SK-N-SH treated with all-trans-retinoic acid at 6 μM for 48 hours (cell line): ENCODE measurements at regions not wholly inside any gene's neighbourhood (a gene's known extent, or its start where the extent isn't known, plus 50 kb on each side); places are given as distances from the start of the nearest gene placed in this dataset.

Source experiments
- GLIS3 ChIP-seq: fragments of 250-450 bp; sonication (Bioruptor Pico); IDR thresholded peaks from 2 replicates; pipeline ENCODE4 v1.5.0; 2020; ENCODE audit warnings: mild to moderate bottlenecking, moderate library complexity
- PPARA ChIP-seq: fragments of 250-450 bp; sonication (Bioruptor Pico); IDR thresholded peaks from 2 replicates; pipeline ENCODE4 v1.5.0; 2020; ENCODE audit warnings: mild to moderate bottlenecking, borderline replicate concordance
- SNAI2 ChIP-seq: fragments of 250-450 bp; sonication (Bioruptor Pico); IDR thresholded peaks from 2 replicates; pipeline ENCODE4 v1.5.0; 2020; ENCODE audit warnings: mild to moderate bottlenecking, moderate library complexity
- TCF4 ChIP-seq: fragments of 250-450 bp; sonication (Bioruptor Pico); IDR thresholded peaks from 2 replicates; pipeline ENCODE4 v1.8.0; 2021; ENCODE audit warnings: mild to moderate bottlenecking, moderate library complexity, borderline replicate concordance
- TOX ChIP-seq: fragments of 250-450 bp; sonication (Bioruptor Pico); IDR thresholded peaks from 2 replicates; pipeline ENCODE4 v1.8.0; 2021; ENCODE audit warnings: mild to moderate bottlenecking, moderate library complexity, borderline replicate concordance
- ZC3H10 ChIP-seq: fragments of 250-450 bp; sonication (Bioruptor Pico); IDR thresholded peaks from 2 replicates; pipeline ENCODE4 v1.5.1; 2021; ENCODE audit warnings: mild to moderate bottlenecking, moderate library complexity
- TF ChIP-seq, protein P1 (sequence below): fragments of 250-450 bp; sonication (Bioruptor Pico); IDR thresholded peaks from 2 replicates; pipeline ENCODE4 v1.8.0; 2020; ENCODE audit warnings: mild to moderate bottlenecking, moderate library complexity, borderline replicate concordance
- TF ChIP-seq, protein P2 (sequence below): fragments of 250-450 bp; sonication (Bioruptor Pico); IDR thresholded peaks from 2 replicates; pipeline ENCODE4 v1.5.1; 2020; ENCODE audit warnings: low read depth, mild to moderate bottlenecking, moderate library complexity
- TF ChIP-seq, protein P3 (sequence below): fragments of 250-450 bp; sonication (Bioruptor Pico); IDR thresholded peaks from 2 replicates; pipeline ENCODE4 v1.5.0; 2020; ENCODE audit warnings: mild to moderate bottlenecking, moderate library complexity

DNA sequence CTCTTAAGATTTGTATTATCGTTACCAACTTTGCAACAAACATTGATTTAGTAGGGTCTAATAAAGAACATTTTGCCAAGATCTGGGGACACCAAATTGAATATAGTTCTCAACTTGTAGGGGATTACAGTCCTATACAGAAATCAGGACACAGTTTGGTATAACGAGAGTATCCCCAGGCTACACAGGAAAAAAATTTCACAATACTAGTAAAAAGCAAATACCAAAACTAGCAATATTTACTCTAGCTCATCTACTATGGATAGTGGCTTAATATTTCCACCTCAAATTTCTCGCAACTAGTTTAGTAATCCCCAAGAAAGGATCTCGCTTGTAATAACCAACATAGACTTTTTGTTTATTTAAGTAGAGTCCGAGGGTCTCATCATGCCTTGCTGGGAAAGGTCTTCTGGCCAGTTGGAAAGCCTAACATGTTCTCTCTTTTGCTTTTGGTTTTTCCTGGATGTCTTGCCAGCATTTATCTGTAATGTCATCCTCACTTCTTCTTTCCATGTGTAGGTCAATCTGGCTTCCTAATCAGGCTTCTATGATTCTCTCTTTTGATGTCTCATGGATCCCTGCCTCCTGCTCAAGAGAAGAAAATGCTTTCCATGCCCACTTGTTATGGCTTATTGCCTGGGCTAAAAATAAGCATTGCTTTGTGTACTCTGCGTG is 104.7 kb upstream of the KCNK2 start:
- TF ChIP-seq, protein P1, sequence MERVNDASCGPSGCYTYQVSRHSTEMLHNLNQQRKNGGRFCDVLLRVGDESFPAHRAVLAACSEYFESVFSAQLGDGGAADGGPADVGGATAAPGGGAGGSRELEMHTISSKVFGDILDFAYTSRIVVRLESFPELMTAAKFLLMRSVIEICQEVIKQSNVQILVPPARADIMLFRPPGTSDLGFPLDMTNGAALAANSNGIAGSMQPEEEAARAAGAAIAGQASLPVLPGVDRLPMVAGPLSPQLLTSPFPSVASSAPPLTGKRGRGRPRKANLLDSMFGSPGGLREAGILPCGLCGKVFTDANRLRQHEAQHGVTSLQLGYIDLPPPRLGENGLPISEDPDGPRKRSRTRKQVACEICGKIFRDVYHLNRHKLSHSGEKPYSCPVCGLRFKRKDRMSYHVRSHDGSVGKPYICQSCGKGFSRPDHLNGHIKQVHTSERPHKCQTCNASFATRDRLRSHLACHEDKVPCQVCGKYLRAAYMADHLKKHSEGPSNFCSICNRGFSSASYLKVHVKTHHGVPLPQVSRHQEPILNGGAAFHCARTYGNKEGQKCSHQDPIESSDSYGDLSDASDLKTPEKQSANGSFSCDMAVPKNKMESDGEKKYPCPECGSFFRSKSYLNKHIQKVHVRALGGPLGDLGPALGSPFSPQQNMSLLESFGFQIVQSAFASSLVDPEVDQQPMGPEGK, result no peak
- TF ChIP-seq SNAI2 (CRISPR knock-in tag), result no peak
- TF ChIP-seq, protein P2, sequence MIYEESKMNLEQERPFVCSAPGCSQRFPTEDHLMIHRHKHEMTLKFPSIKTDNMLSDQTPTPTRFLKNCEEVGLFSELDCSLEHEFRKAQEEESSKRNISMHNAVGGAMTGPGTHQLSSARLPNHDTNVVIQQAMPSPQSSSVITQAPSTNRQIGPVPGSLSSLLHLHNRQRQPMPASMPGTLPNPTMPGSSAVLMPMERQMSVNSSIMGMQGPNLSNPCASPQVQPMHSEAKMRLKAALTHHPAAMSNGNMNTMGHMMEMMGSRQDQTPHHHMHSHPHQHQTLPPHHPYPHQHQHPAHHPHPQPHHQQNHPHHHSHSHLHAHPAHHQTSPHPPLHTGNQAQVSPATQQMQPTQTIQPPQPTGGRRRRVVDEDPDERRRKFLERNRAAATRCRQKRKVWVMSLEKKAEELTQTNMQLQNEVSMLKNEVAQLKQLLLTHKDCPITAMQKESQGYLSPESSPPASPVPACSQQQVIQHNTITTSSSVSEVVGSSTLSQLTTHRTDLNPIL (CRISPR knock-in tag), result no peak
- TF ChIP-seq PPARA, result no peak
- no peak for TF ChIP-seq TOX (CRISPR knock-in tag)
- TF ChIP-seq, protein P3, sequence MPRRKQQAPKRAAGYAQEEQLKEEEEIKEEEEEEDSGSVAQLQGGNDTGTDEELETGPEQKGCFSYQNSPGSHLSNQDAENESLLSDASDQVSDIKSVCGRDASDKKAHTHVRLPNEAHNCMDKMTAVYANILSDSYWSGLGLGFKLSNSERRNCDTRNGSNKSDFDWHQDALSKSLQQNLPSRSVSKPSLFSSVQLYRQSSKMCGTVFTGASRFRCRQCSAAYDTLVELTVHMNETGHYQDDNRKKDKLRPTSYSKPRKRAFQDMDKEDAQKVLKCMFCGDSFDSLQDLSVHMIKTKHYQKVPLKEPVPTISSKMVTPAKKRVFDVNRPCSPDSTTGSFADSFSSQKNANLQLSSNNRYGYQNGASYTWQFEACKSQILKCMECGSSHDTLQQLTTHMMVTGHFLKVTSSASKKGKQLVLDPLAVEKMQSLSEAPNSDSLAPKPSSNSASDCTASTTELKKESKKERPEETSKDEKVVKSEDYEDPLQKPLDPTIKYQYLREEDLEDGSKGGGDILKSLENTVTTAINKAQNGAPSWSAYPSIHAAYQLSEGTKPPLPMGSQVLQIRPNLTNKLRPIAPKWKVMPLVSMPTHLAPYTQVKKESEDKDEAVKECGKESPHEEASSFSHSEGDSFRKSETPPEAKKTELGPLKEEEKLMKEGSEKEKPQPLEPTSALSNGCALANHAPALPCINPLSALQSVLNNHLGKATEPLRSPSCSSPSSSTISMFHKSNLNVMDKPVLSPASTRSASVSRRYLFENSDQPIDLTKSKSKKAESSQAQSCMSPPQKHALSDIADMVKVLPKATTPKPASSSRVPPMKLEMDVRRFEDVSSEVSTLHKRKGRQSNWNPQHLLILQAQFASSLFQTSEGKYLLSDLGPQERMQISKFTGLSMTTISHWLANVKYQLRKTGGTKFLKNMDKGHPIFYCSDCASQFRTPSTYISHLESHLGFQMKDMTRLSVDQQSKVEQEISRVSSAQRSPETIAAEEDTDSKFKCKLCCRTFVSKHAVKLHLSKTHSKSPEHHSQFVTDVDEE (CRISPR knock-in tag), result no peak
- no peak for TF ChIP-seq GLIS3
- no peak for TF ChIP-seq TCF4 (CRISPR knock-in tag)
- no peak for TF ChIP-seq ZC3H10 (CRISPR knock-in tag)
